Neural crest cell (in vitro differentiated cells): ENCODE measurements at regions not wholly inside any gene's neighbourhood (a gene's known extent, or its start where the extent isn't known, plus 50 kb on each side); places are given as distances from the start of the nearest gene placed in this dataset.
"Not testable (repeated sequence)": the region's sequence is repeated elsewhere in the genome, so short reads cannot be mapped to it uniquely, and the experiment has no call there.

Source experiments
- DNase-seq: peaks from one replicate; pipeline ENCODE4 v3.0.0; 2021; ENCODE audit warnings: low read depth, mixed read lengths, low spot score
- H3K27ac Mint-ChIP-seq: one replicate; pipeline ENCODE4 v1.8.0; 2021; ENCODE audit warnings: mild to moderate bottlenecking, mixed read lengths; ENCODE audit not compliant: unreplicated experiment
- H3K27me3 Mint-ChIP-seq: 2 replicates; pipeline ENCODE4 v1.8.0; 2021; ENCODE audit warnings: low read depth, mild to moderate bottlenecking, mixed read lengths
- H3K36me3 Mint-ChIP-seq: 2 replicates; pipeline ENCODE4 v1.8.0; 2021; ENCODE audit warnings: low read depth, mild to moderate bottlenecking, mixed read lengths
- H3K4me1 Mint-ChIP-seq: 2 replicates; pipeline ENCODE4 v1.8.0; 2021; ENCODE audit warnings: mixed read lengths
- H3K4me3 Mint-ChIP-seq: one replicate; pipeline ENCODE4 v1.8.0; 2021; ENCODE audit warnings: mild to moderate bottlenecking, mixed read lengths
- H3K9me3 Mint-ChIP-seq: 2 replicates; pipeline ENCODE4 v1.8.0; 2021; ENCODE audit warnings: mixed read lengths
- CTCF ChIP-seq: fragments of 200-600 bp; sonication (generic); conservative IDR thresholded peaks from 2 replicates; pipeline ENCODE4 v1.5.0; 2021; ENCODE audit warnings: antibody characterized with exemption, mild to moderate bottlenecking

- peaks cover 5% of the 10 kb centered on the region for H3K4me1 Mint-ChIP-seq
- H3K9me3 Mint-ChIP-seq, result peaks cover 4% of the 10 kb centered on the region
- peaks cover 43% of the 10 kb centered on the region for H3K27me3 Mint-ChIP-seq
- no peak for TF ChIP-seq CTCF
- no peak overlapping the region for H3K27ac Mint-ChIP-seq
- H3K4me3 Mint-ChIP-seq, result no peak overlapping the region
- no peak for DNase-seq
- peaks cover 4% of the 10 kb centered on the region for H3K36me3 Mint-ChIP-seq
These were observed 508.7 kb upstream of the ZNF337 start for GRCh38 chr20:26205350-26205749.

GRCh38 chr20:26201026-26201425, 504.4 kb upstream of the ZNF337 start:
- H3K9me3 Mint-ChIP-seq, H3K36me3 Mint-ChIP-seq, DNase-seq, H3K27ac Mint-ChIP-seq, H3K4me1 Mint-ChIP-seq, H3K4me3 Mint-ChIP-seq: not testable (repeated sequence)
- H3K27me3 Mint-ChIP-seq, result peaks cover 11% of the 10 kb centered on the region

GRCh38 chr20:26187329-26187728, 490.7 kb upstream of the ZNF337 start:
- not testable (repeated sequence) for H3K36me3 Mint-ChIP-seq, H3K4me3 Mint-ChIP-seq, DNase-seq, H3K4me1 Mint-ChIP-seq, H3K27ac Mint-ChIP-seq, H3K9me3 Mint-ChIP-seq
- peaks cover 13% of the 10 kb centered on the region for H3K27me3 Mint-ChIP-seq

GRCh38 chr20:26183720-26184119, 487.1 kb upstream of the ZNF337 start:
- not testable (repeated sequence) for H3K9me3 Mint-ChIP-seq, H3K4me3 Mint-ChIP-seq, H3K27ac Mint-ChIP-seq, H3K4me1 Mint-ChIP-seq, DNase-seq, H3K36me3 Mint-ChIP-seq
- peaks cover 13% of the 10 kb centered on the region for H3K27me3 Mint-ChIP-seq

- not testable (repeated sequence) for H3K27me3 Mint-ChIP-seq, H3K4me1 Mint-ChIP-seq, H3K36me3 Mint-ChIP-seq, H3K4me3 Mint-ChIP-seq, H3K27ac Mint-ChIP-seq, H3K9me3 Mint-ChIP-seq, DNase-seq
These were observed 484.7 kb upstream of the ZNF337 start for GRCh38 chr20:26181364-26181763.

- H3K4me1 Mint-ChIP-seq, H3K4me3 Mint-ChIP-seq, H3K27me3 Mint-ChIP-seq, H3K9me3 Mint-ChIP-seq, H3K27ac Mint-ChIP-seq, H3K36me3 Mint-ChIP-seq, DNase-seq: not testable (repeated sequence)
These were observed 475.2 kb upstream of the ZNF337 start for GRCh38 chr20:26171875-26172274.

- no peaks in the 10 kb centered on the region for H3K9me3 Mint-ChIP-seq
- H3K4me1 Mint-ChIP-seq, result peaks cover 12% of the 10 kb centered on the region
- H3K4me3 Mint-ChIP-seq, result no peak overlapping the region
- DNase-seq, result no peak
- H3K27me3 Mint-ChIP-seq, result no peaks in the 10 kb centered on the region
- TF ChIP-seq CTCF, result no peak
- H3K27ac Mint-ChIP-seq, result no peak overlapping the region
- H3K36me3 Mint-ChIP-seq, result no peaks in the 10 kb centered on the region
These were observed 472.9 kb upstream of the ZNF337 start for GRCh38 chr20:26169506-26169905.

GRCh38 chr20:26167499-26167898, 470.8 kb upstream of the ZNF337 start:
- no peak overlapping the region for H3K4me3 Mint-ChIP-seq
- no peak for DNase-seq
- no peaks in the 10 kb centered on the region for H3K36me3 Mint-ChIP-seq
- TF ChIP-seq CTCF, result no peak
- no peaks in the 10 kb centered on the region for H3K27me3 Mint-ChIP-seq
- no peaks in the 10 kb centered on the region for H3K9me3 Mint-ChIP-seq
- peaks cover 12% of the 10 kb centered on the region for H3K4me1 Mint-ChIP-seq
- no peak overlapping the region for H3K27ac Mint-ChIP-seq
